SU-DHL-6 (cell line): ENCODE measurements at regions not wholly inside any gene's neighbourhood (a gene's known extent, or its start where the extent isn't known, plus 50 kb on each side); places are given as distances from the start of the nearest gene placed in this dataset.

Source experiments
- H2AFZ ChIP-seq: fragments of 200-600 bp; sonication (generic); 2 replicates; pipeline ENCODE4 v1.6.1; 2014; ENCODE audit warnings: low read depth, mild to moderate bottlenecking, moderate library complexity, mixed read lengths, antibody characterized with exemption, low read length; ENCODE audit not compliant: severe bottlenecking
- H3F3A ChIP-seq: fragments of 200-600 bp; shearing (Covaris generic); 2 replicates; pipeline ENCODE4 v1.6.0; 2016; ENCODE audit warnings: antibody characterized with exemption, mild to moderate bottlenecking; ENCODE audit not compliant: insufficient read depth
- H3K27ac ChIP-seq: fragments of 200-600 bp; sonication (generic); 2 replicates; pipeline ENCODE4 v1.5.1; 2016; ENCODE audit warnings: low read depth, mild to moderate bottlenecking, low read length, moderate library complexity, mixed read lengths
- H3K27me3 ChIP-seq: fragments of 200-600 bp; sonication (generic), shearing (Covaris generic); 2 replicates; pipeline ENCODE4 v1.6.0; 2014; ENCODE audit warnings: mild to moderate bottlenecking, low read length
- H3K36me3 ChIP-seq: fragments of 200-600 bp; sonication (generic); 2 replicates; pipeline ENCODE4 v1.6.1; 2014; ENCODE audit warnings: mild to moderate bottlenecking, low read length, mixed read lengths
- H3K4me2 ChIP-seq: fragments of 300-600, 200-600 bp; shearing (Covaris generic), sonication (generic); 2 replicates; pipeline ENCODE4 v1.6.0; 2014; ENCODE audit warnings: low read length, low read depth, mild to moderate bottlenecking; ENCODE audit not compliant: poor library complexity, severe bottlenecking
- H3K4me3 ChIP-seq: fragments of 200-600 bp; sonication (generic); 2 replicates; pipeline ENCODE4 v1.5.1; 2014; ENCODE audit warnings: antibody characterized with exemption, low read length, mild to moderate bottlenecking, mixed read lengths; ENCODE audit not compliant: insufficient read depth, poor library complexity, severe bottlenecking
- H3K79me2 ChIP-seq: fragments of 200-600 bp; sonication (generic); 2 replicates; pipeline ENCODE4 v1.6.1; 2014; ENCODE audit warnings: mild to moderate bottlenecking, low read length, moderate library complexity; ENCODE audit not compliant: insufficient read depth
- H3K9ac ChIP-seq: fragments of 200-600 bp; sonication (generic); 2 replicates; pipeline ENCODE4 v1.7.0; 2014; ENCODE audit warnings: mild to moderate bottlenecking, low read length
- H3K9me2 ChIP-seq: fragments of 200-600 bp; sonication (generic); replicated peaks from 2 replicates; pipeline ENCODE4 v1.6.1; 2014; ENCODE audit warnings: low read length; ENCODE audit not compliant: insufficient read depth
- H3K9me3 ChIP-seq: fragments of 200-600 bp; sonication (generic); 2 replicates; pipeline ENCODE4 v1.6.1; 2014; ENCODE audit warnings: low read length, mixed read lengths; ENCODE audit not compliant: insufficient read depth
- H4K20me1 ChIP-seq: fragments of 200-600 bp; sonication (generic); 2 replicates; pipeline ENCODE4 v1.6.1; 2014; ENCODE audit warnings: low read depth, mild to moderate bottlenecking, antibody characterized with exemption, low read length, moderate library complexity, mixed read lengths
- EZH2phosphoT487 ChIP-seq: fragments of 200-600 bp; sonication (generic), shearing (Covaris generic); conservative IDR thresholded peaks from 2 replicates; pipeline ENCODE4 v1.6.1; 2018; ENCODE audit warnings: mild to moderate bottlenecking, antibody characterized with exemption, low read length, moderate library complexity, mixed read lengths
- TF ChIP-seq, protein P1 (sequence below): fragments of 200-600 bp; sonication (generic); IDR thresholded peaks from one replicate; pipeline ENCODE4 v1.5.1; 2017; ENCODE audit warnings: antibody characterized with exemption, mild to moderate bottlenecking, low read length, moderate library complexity; ENCODE audit not compliant: insufficient read depth, poor library complexity, severe bottlenecking

- Histone ChIP-seq H3K27me3 (no peaks in the 10 kb centered on the region), H3K79me2 (no peaks in the 10 kb centered on the region), H3K4me2 (no peak overlapping the region), H3K9me3 (0 out of 2 replicates have a peak, but pooled peaks cover 6% of the 10 kb centered on the region), H3F3A (no peaks in the 10 kb centered on the region), H3K9me2 (no peaks in the 10 kb centered on the region), H3K4me3 (no peak overlapping the region), H3K9ac (no peak overlapping the region), H3K27ac (no peak overlapping the region), H2AFZ (no peak overlapping the region), H4K20me1 (no peaks in the 10 kb centered on the region), H3K36me3 (no peaks in the 10 kb centered on the region)
- no peak for TF ChIP-seq EZH2phosphoT487
These were observed 111.3 kb downstream of the MFAP3L start for GRCh38 chr4:169914866-169915265.

DNA sequence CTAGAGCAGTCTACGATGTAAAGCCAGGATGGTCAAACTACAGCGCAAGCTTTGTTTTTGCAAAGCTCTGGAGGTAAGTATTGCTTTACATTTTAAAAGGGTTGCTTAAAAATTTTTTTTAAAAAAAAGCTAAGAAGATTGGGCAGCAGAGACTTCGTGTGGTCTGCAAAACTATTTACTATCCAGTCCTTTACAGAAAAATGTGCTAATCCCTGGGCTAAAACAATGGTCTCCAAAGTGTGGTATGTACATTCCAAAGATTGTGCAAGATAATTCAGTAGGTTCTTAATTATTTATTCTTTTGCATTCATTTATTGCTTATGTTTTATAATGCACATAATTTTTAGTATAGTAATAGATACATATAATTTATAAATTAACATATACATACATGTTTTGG lies 113.2 kb downstream of the MFAP3L start:
- Histone ChIP-seq H3K27me3 (no peaks in the 10 kb centered on the region), H3K79me2 (no peaks in the 10 kb centered on the region), H3K27ac (no peak overlapping the region)

GRCh38 chr4:169909897-169910296 lies 116.3 kb downstream of the MFAP3L start:
- Histone ChIP-seq H3K9ac (no peak overlapping the region), H3K79me2 (no peaks in the 10 kb centered on the region), H3F3A (no peaks in the 10 kb centered on the region), H3K27ac (no peak overlapping the region), H3K9me2 (no peaks in the 10 kb centered on the region), H3K27me3 (no peaks in the 10 kb centered on the region), H2AFZ (no peak overlapping the region), H3K4me2 (no peak overlapping the region), H3K36me3 (no peaks in the 10 kb centered on the region), H4K20me1 (no peaks in the 10 kb centered on the region), H3K4me3 (no peak overlapping the region), H3K9me3 (no peaks in the 10 kb centered on the region)
- TF ChIP-seq, protein P1, sequence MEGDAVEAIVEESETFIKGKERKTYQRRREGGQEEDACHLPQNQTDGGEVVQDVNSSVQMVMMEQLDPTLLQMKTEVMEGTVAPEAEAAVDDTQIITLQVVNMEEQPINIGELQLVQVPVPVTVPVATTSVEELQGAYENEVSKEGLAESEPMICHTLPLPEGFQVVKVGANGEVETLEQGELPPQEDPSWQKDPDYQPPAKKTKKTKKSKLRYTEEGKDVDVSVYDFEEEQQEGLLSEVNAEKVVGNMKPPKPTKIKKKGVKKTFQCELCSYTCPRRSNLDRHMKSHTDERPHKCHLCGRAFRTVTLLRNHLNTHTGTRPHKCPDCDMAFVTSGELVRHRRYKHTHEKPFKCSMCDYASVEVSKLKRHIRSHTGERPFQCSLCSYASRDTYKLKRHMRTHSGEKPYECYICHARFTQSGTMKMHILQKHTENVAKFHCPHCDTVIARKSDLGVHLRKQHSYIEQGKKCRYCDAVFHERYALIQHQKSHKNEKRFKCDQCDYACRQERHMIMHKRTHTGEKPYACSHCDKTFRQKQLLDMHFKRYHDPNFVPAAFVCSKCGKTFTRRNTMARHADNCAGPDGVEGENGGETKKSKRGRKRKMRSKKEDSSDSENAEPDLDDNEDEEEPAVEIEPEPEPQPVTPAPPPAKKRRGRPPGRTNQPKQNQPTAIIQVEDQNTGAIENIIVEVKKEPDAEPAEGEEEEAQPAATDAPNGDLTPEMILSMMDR = no peak
- TF ChIP-seq EZH2phosphoT487 = no peak

More for the DNA sequence above, 113.2 kb downstream of the MFAP3L start:
- no peaks in the 10 kb centered on the region for H4K20me1 ChIP-seq
- no peaks in the 10 kb centered on the region for H3K36me3 ChIP-seq
- H3K9me3 ChIP-seq = 0 out of 2 replicates have a peak, but pooled peaks cover 6% of the 10 kb centered on the region
- no peaks in the 10 kb centered on the region for H3F3A ChIP-seq
- no peak overlapping the region for H3K4me2 ChIP-seq
- TF ChIP-seq, protein P1 = no peak
- no peak for TF ChIP-seq EZH2phosphoT487
- H3K9me2 ChIP-seq = no peaks in the 10 kb centered on the region
- no peak overlapping the region for H2AFZ ChIP-seq
- no peak overlapping the region for H3K9ac ChIP-seq
- H3K4me3 ChIP-seq = no peak overlapping the region

DNA sequence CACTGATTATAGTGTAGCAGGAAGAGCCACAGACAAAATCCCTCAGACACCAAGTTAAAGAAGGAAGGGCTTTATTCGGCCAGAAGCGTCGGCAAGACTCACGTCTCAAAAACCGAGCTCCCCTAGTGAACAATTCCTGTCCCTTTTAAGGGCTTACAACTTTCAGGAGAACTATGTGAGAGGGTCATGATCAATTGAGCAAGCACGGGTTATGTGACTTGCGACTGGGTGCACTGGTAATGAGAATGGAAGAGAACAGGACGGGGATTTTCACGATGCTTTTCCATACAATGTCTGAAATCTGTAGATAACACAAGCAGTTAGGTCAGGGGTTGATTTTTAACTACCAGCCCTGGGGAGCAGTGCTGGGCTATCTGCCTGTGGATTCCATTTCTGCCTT lies 116.7 kb downstream of the MFAP3L start:
- Histone ChIP-seq H2AFZ (no peak overlapping the region), H3K9ac (no peak overlapping the region), H3K27ac (no peak overlapping the region), H3K36me3 (no peaks in the 10 kb centered on the region), H4K20me1 (no peaks in the 10 kb centered on the region), H3K4me2 (no peak overlapping the region), H3F3A (no peaks in the 10 kb centered on the region), H3K4me3 (no peak overlapping the region), H3K9me3 (no peaks in the 10 kb centered on the region), H3K9me2 (no peaks in the 10 kb centered on the region), H3K79me2 (no peaks in the 10 kb centered on the region), H3K27me3 (no peaks in the 10 kb centered on the region)
- TF ChIP-seq EZH2phosphoT487 = no peak
- TF ChIP-seq, protein P1 = no peak
